ENCODE measurements at regions not wholly inside any gene's neighbourhood (a gene's known extent, or its start where the extent isn't known, plus 50 kb on each side); places are given as distances from the start of the nearest gene placed in this dataset.
A peak's percentile ranks its signal among the peaks of the same experiment; 100 is the strongest.

DNA sequence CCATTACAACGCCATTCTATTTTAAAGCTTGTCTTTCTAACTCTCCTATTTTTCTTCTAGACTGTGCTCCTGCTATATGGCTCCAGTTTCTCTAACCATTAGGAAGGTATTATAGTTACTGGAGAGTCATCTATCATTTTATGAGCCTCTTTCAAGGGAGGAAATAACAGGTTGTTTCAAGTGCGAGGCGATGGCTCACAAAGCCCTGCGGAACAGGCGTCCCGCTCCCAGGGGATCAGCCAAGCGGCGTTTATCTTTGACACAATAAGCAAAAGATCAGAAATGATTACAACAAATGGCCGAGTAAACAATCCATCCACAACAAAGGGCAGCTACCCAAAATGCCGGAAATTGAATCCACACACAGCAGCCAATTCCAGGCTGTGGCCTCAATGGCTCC, 249.5 kb upstream of the POU3F1 start:
- H3K4me2 ChIP-seq (ENCODE audit: low read length) = no peak overlapping the region
- H2AK5ac ChIP-seq (ENCODE audit: low read length) = no peak overlapping the region
- H3K79me1 ChIP-seq (ENCODE audit: low read length) = no peaks in the 10 kb centered on the region
- no peak overlapping the region for H3K4me3 ChIP-seq (ENCODE audit: low read length)
- no peak overlapping the region for H4K8ac ChIP-seq (ENCODE audit: low read depth, low read length)
- H3K23ac ChIP-seq (ENCODE audit: low read length) = no peak overlapping the region
- no peak overlapping the region for H3K18ac ChIP-seq (ENCODE audit: low read length)
- peak; percentile 17 for DNase-seq
- no peak overlapping the region for H3K56ac ChIP-seq (ENCODE audit: low read length)
- H2BK15ac ChIP-seq (replicated peaks; ENCODE audit: low read depth) = no peak overlapping the region
- H3K4me1 ChIP-seq (ENCODE audit: control insufficient read depth, low read depth, low read length) = peaks cover 2% of the 10 kb centered on the region
- no peak overlapping the region for H3K4ac ChIP-seq (ENCODE audit: low read depth, low read length)
- no CpG with 5 or more reads among the region's 10 CpGs for WGBS (ENCODE audit: extremely low coverage, insufficient coverage, low lambda C conversion rate)
- no peaks in the 10 kb centered on the region for H3K27me3 ChIP-seq (ENCODE audit: insufficient read depth, low read length, poor library complexity)
- H3K79me2 ChIP-seq (ENCODE audit: control insufficient read depth, insufficient read depth, low read length) = no peaks in the 10 kb centered on the region
- no peak overlapping the region for H3K9ac ChIP-seq (ENCODE audit: low read length)
- no peak overlapping the region for H4K5ac ChIP-seq (ENCODE audit: low read length)
- H2BK120ac ChIP-seq (ENCODE audit: low read depth, low read length) = no peak overlapping the region
- H3K27ac ChIP-seq (ENCODE audit: low read depth, low read length) = no peak overlapping the region
- no peak overlapping the region for H2BK5ac ChIP-seq (ENCODE audit: low read length)
- no peaks in the 10 kb centered on the region for H3K36me3 ChIP-seq (ENCODE audit: control insufficient read depth, insufficient read depth, low read length)

DNA sequence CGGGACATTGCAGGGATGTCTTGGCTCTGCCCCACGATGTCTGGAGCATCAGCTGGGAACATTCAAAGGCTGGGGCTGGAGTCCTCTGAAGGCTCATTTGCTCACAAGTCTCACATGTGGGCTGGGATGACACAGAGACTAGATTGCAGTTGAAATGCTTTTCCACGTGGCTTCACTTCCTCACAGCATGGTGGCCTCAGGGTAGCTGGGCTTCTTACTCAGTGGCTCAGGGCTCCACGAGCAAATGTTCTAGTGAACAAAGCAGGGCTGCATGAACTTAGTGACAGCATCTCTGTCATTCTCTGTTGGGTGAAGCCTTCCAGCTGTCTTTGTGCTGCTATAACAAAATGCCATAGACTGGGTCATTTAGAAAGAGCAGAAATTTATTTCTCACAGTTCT, 247.0 kb upstream of the POU3F1 start:
- Histone ChIP-seq H3K4me2 (ENCODE audit: low read length) (no peak overlapping the region), H3K4me3 (ENCODE audit: low read length) (no peak overlapping the region), H3K36me3 (ENCODE audit: control insufficient read depth, insufficient read depth, low read length) (no peaks in the 10 kb centered on the region), H2BK15ac (replicated peaks; ENCODE audit: low read depth) (no peak overlapping the region), H3K27ac (ENCODE audit: low read depth, low read length) (no peak overlapping the region), H3K56ac (ENCODE audit: low read length) (no peak overlapping the region), H3K79me1 (ENCODE audit: low read length) (no peaks in the 10 kb centered on the region), H3K9ac (ENCODE audit: low read length) (no peak overlapping the region), H3K4me1 (ENCODE audit: control insufficient read depth, low read depth, low read length) (peaks cover 2% of the 10 kb centered on the region), H3K23ac (ENCODE audit: low read length) (no peak overlapping the region), H3K79me2 (ENCODE audit: control insufficient read depth, insufficient read depth, low read length) (no peaks in the 10 kb centered on the region), H4K8ac (ENCODE audit: low read depth, low read length) (no peak overlapping the region), H2AK5ac (ENCODE audit: low read length) (no peak overlapping the region), H3K4ac (ENCODE audit: low read depth, low read length) (no peak overlapping the region), H2BK5ac (ENCODE audit: low read length) (no peak overlapping the region), H3K18ac (ENCODE audit: low read length) (no peak overlapping the region), H3K27me3 (ENCODE audit: insufficient read depth, low read length, poor library complexity) (no peaks in the 10 kb centered on the region), H4K5ac (ENCODE audit: low read length) (no peak overlapping the region), H2BK120ac (ENCODE audit: low read depth, low read length) (no peak overlapping the region)
- no CpG with 5 or more reads among the region's 4 CpGs for WGBS (ENCODE audit: extremely low coverage, insufficient coverage, low lambda C conversion rate)
- DNase-seq = no peak

DNA sequence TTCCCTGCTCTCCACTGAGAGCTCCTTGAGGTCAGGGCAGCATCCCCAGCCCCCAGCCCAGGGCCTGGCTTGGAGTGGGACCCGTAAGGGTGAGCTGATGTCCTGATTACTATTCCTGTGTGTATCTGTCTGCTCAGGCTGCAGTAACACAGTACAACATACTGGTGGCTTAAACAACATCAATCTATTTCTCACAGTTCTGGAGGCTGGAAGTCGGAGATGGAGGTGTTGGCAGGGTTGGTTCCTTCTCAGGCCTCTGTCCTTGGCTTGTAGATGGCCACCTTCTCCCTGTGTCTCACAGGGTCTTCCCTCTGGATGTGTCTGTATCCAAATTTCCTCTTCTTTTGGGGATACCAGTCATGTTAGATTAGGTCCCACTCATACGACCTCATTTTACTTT, 246.4 kb upstream of the POU3F1 start:
- Histone ChIP-seq H3K4me2 (ENCODE audit: low read length) (no peak overlapping the region), H2AK5ac (ENCODE audit: low read length) (no peak overlapping the region), H3K9ac (ENCODE audit: low read length) (no peak overlapping the region), H4K5ac (ENCODE audit: low read length) (no peak overlapping the region), H3K79me2 (ENCODE audit: control insufficient read depth, insufficient read depth, low read length) (no peaks in the 10 kb centered on the region), H3K23ac (ENCODE audit: low read length) (no peak overlapping the region), H3K4me3 (ENCODE audit: low read length) (no peak overlapping the region), H3K27me3 (ENCODE audit: insufficient read depth, low read length, poor library complexity) (no peaks in the 10 kb centered on the region), H2BK5ac (ENCODE audit: low read length) (no peak overlapping the region), H3K27ac (ENCODE audit: low read depth, low read length) (no peak overlapping the region), H3K18ac (ENCODE audit: low read length) (no peak overlapping the region), H3K79me1 (ENCODE audit: low read length) (no peaks in the 10 kb centered on the region), H3K56ac (ENCODE audit: low read length) (no peak overlapping the region), H2BK15ac (replicated peaks; ENCODE audit: low read depth) (no peak overlapping the region), H3K36me3 (ENCODE audit: control insufficient read depth, insufficient read depth, low read length) (no peaks in the 10 kb centered on the region), H3K4me1 (ENCODE audit: control insufficient read depth, low read depth, low read length) (peaks cover 2% of the 10 kb centered on the region), H3K4ac (ENCODE audit: low read depth, low read length) (no peak overlapping the region), H2BK120ac (ENCODE audit: low read depth, low read length) (no peak overlapping the region), H4K8ac (ENCODE audit: low read depth, low read length) (no peak overlapping the region)
- no CpG with 5 or more reads among the region's 3 CpGs for WGBS (ENCODE audit: extremely low coverage, insufficient coverage, low lambda C conversion rate)
- DNase-seq = no peak

DNA sequence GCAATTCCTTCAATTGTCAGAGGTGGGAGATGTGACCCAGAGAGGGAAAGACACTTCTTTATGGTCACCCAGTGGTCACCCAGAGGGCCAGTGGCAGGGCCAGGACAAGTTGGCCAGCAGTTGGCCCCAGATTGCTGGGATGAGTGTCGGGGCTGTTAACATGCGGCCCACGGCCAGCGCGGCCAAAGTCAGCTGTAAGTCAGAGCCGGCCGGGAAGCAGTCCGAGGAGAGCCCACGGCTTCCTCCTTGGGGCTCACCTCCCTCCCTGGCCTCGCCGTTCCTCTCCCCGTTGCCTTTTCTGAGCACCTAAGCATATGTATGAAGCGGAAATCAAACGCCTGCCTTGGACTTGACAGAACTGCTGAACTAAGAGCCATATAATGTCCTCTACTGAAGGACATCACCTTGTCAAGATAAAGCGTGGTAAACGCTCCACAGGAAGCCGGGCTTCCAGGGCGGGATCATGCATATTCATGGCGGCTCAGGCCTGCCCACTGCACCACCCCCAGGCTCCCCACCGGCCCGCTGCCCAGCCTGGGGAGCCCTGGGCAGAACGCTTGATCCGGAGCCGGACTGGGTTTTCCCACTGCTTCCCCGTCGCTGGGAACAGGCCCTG, 245.4 kb upstream of the POU3F1 start:
- Histone ChIP-seq H2BK5ac (ENCODE audit: low read length) (peak overlapping the region; percentile 40), H3K79me1 (ENCODE audit: low read length) (no peaks in the 10 kb centered on the region), H2BK120ac (ENCODE audit: low read depth, low read length) (no peak overlapping the region), H3K4me1 (ENCODE audit: control insufficient read depth, low read depth, low read length) (peaks cover 2% of the 10 kb centered on the region), H3K27ac (ENCODE audit: low read depth, low read length) (no peak overlapping the region), H3K36me3 (ENCODE audit: control insufficient read depth, insufficient read depth, low read length) (no peaks in the 10 kb centered on the region), H4K5ac (ENCODE audit: low read length) (peak overlapping the region; percentile 34), H3K4ac (ENCODE audit: low read depth, low read length) (no peak overlapping the region), H3K4me2 (ENCODE audit: low read length) (peak overlapping the region; percentile 64), H3K27me3 (ENCODE audit: insufficient read depth, low read length, poor library complexity) (no peaks in the 10 kb centered on the region), H2AK5ac (ENCODE audit: low read length) (no peak overlapping the region), H3K56ac (ENCODE audit: low read length) (peak overlapping the region; percentile 77), H3K18ac (ENCODE audit: low read length) (peak overlapping the region; percentile 22), H3K4me3 (ENCODE audit: low read length) (no peak overlapping the region), H3K79me2 (ENCODE audit: control insufficient read depth, insufficient read depth, low read length) (no peaks in the 10 kb centered on the region), H4K8ac (ENCODE audit: low read depth, low read length) (no peak overlapping the region), H2BK15ac (replicated peaks; ENCODE audit: low read depth) (no peak overlapping the region), H3K9ac (ENCODE audit: low read length) (peak overlapping the region; percentile 32), H3K23ac (ENCODE audit: low read length) (no peak overlapping the region)
- WGBS (ENCODE audit: extremely low coverage, insufficient coverage, low lambda C conversion rate) = no CpG with 5 or more reads among the region's 26 CpGs
- DNase-seq = peak; percentile 59

DNA sequence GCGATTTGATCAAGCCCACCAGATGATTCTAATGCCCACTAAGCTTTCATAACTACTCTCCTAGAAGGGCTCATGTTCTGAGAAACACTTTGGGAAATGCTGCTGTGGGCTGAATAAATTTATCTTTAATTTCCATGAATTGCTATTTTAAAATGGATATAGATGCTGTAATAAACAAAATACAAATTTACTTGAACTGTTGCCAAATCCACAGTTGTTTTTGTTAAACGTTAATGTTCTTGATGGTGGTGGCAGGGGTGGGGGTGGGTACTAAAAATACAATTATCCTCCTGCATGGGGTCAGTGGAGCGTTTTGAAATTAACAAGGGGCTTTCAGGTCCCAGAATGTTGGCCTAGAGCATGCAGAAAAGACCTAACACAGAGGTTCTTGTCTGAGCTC, 244.7 kb upstream of the POU3F1 start:
- Histone ChIP-seq H3K4me1 (ENCODE audit: control insufficient read depth, low read depth, low read length) (peaks cover 2% of the 10 kb centered on the region), H3K4me2 (ENCODE audit: low read length) (no peak overlapping the region), H3K56ac (ENCODE audit: low read length) (no peak overlapping the region), H3K23ac (ENCODE audit: low read length) (no peak overlapping the region), H4K8ac (ENCODE audit: low read depth, low read length) (no peak overlapping the region), H3K79me2 (ENCODE audit: control insufficient read depth, insufficient read depth, low read length) (no peaks in the 10 kb centered on the region), H3K79me1 (ENCODE audit: low read length) (no peaks in the 10 kb centered on the region), H3K27me3 (ENCODE audit: insufficient read depth, low read length, poor library complexity) (no peaks in the 10 kb centered on the region), H3K4ac (ENCODE audit: low read depth, low read length) (no peak overlapping the region), H3K18ac (ENCODE audit: low read length) (peak overlapping the region; percentile 42), H3K36me3 (ENCODE audit: control insufficient read depth, insufficient read depth, low read length) (no peaks in the 10 kb centered on the region), H4K5ac (ENCODE audit: low read length) (no peak overlapping the region), H3K4me3 (ENCODE audit: low read length) (no peak overlapping the region), H2BK15ac (replicated peaks; ENCODE audit: low read depth) (no peak overlapping the region), H2BK5ac (ENCODE audit: low read length) (no peak overlapping the region), H3K9ac (ENCODE audit: low read length) (no peak overlapping the region), H2AK5ac (ENCODE audit: low read length) (no peak overlapping the region), H2BK120ac (ENCODE audit: low read depth, low read length) (no peak overlapping the region), H3K27ac (ENCODE audit: low read depth, low read length) (no peak overlapping the region)
- DNase-seq = no peak
- no CpG with 5 or more reads among the region's 3 CpGs for WGBS (ENCODE audit: extremely low coverage, insufficient coverage, low lambda C conversion rate)

DNA sequence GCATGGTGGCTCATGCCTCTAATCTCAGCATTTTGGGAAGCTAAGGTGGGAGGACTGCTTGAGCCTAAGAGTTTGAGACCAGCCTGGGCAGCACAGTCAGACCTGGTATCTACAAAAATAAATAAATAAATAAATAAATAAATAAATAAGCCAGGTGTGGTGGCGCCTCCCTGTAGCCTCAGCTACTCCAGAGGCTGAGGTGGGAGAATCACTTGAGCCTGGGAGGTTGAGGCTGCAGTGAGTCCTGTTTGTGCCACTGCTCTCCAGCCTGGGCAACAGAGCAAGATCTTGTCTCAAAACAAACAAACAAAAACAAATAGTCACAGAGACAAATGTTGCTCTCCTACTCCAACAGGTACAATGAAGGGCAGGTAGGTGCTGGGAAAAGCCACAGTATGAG, 242.4 kb upstream of the POU3F1 start:
- no CpG with 5 or more reads among the region's 1 CpG for WGBS (ENCODE audit: extremely low coverage, insufficient coverage, low lambda C conversion rate)
- H3K56ac ChIP-seq (ENCODE audit: low read length) = no peak overlapping the region
- H2BK120ac ChIP-seq (ENCODE audit: low read depth, low read length) = no peak overlapping the region

More for the DNA sequence above, 242.4 kb upstream of the POU3F1 start:
- Histone ChIP-seq H4K5ac (ENCODE audit: low read length) (no peak overlapping the region), H3K4me1 (ENCODE audit: control insufficient read depth, low read depth, low read length) (peaks cover 2% of the 10 kb centered on the region), H3K9ac (ENCODE audit: low read length) (no peak overlapping the region), H4K8ac (ENCODE audit: low read depth, low read length) (no peak overlapping the region), H3K36me3 (ENCODE audit: control insufficient read depth, insufficient read depth, low read length) (no peaks in the 10 kb centered on the region), H2BK15ac (replicated peaks; ENCODE audit: low read depth) (no peak overlapping the region), H3K79me1 (ENCODE audit: low read length) (no peaks in the 10 kb centered on the region), H3K18ac (ENCODE audit: low read length) (no peak overlapping the region), H2AK5ac (ENCODE audit: low read length) (no peak overlapping the region), H3K79me2 (ENCODE audit: control insufficient read depth, insufficient read depth, low read length) (no peaks in the 10 kb centered on the region), H3K27me3 (ENCODE audit: insufficient read depth, low read length, poor library complexity) (no peaks in the 10 kb centered on the region), H3K27ac (ENCODE audit: low read depth, low read length) (no peak overlapping the region), H2BK5ac (ENCODE audit: low read length) (no peak overlapping the region), H3K4me3 (ENCODE audit: low read length) (no peak overlapping the region), H3K4me2 (ENCODE audit: low read length) (no peak overlapping the region), H3K4ac (ENCODE audit: low read depth, low read length) (no peak overlapping the region), H3K23ac (ENCODE audit: low read length) (no peak overlapping the region)
- no peak for DNase-seq
